Activated gamma-delta T cell (primary cell): ENCODE measurements at regions not wholly inside any gene's neighbourhood (a gene's known extent, or its start where the extent isn't known, plus 50 kb on each side); places are given as distances from the start of the nearest gene placed in this dataset.
"Not testable (repeated sequence)": the region's sequence is repeated elsewhere in the genome, so short reads cannot be mapped to it uniquely, and the experiment has no call there.

ENCODE experiments used
- DNase-seq: peaks from one replicate; lab custom pipeline; 2025; lab: John Stamatoyannopoulos, UW

GRCh38 chr2:187782301-187782700 lies 228.1 kb upstream of the TFPI start:
- no peak for DNase-seq

- DNase-seq: no peak
Measured at GRCh38 chr2:187783446-187783845, 229.2 kb upstream of the TFPI start.

GRCh38 chr2:187784138-187784537 lies 229.9 kb upstream of the TFPI start:
- DNase-seq: not testable (repeated sequence)

- DNase-seq: no peak
Measured at GRCh38 chr2:187799601-187800000, 245.4 kb upstream of the TFPI start.

- DNase-seq: no peak
Measured at GRCh38 chr2:187803816-187804215, 249.6 kb upstream of the TFPI start.

GRCh38 chr2:187815113-187815512 lies 260.9 kb upstream of the TFPI start:
- no peak for DNase-seq

- no peak for DNase-seq
Measured at GRCh38 chr2:187819624-187820023, 265.4 kb upstream of the TFPI start.

- no peak for DNase-seq
Measured at GRCh38 chr2:187825108-187825507, 270.9 kb upstream of the TFPI start.

- DNase-seq: no peak
Measured at GRCh38 chr2:187826023-187826422, 271.8 kb upstream of the TFPI start.

- DNase-seq: no peak
Measured at GRCh38 chr2:187834787-187835186, 280.6 kb upstream of the TFPI start.

GRCh38 chr2:187838690-187839089 lies 284.5 kb upstream of the TFPI start:
- DNase-seq: no peak

- no peak for DNase-seq
Measured at GRCh38 chr2:187842315-187842714, 288.1 kb upstream of the TFPI start.

GRCh38 chr2:187842978-187843847 lies 289.0 kb upstream of the TFPI start:
- DNase-seq: no peak

- DNase-seq: no peak
Measured at GRCh38 chr2:187847245-187848208, 293.3 kb upstream of the TFPI start.

- no peak for DNase-seq
Measured at GRCh38 chr2:187851955-187852561, 297.8 kb upstream of the TFPI start.

GRCh38 chr2:187853381-187853791 lies 299.2 kb upstream of the TFPI start:
- DNase-seq: no peak

- no peak for DNase-seq
Measured at GRCh38 chr2:187854801-187855200, 300.6 kb upstream of the TFPI start.

GRCh38 chr2:187855689-187856088 lies 301.5 kb upstream of the TFPI start:
- no peak for DNase-seq

GRCh38 chr2:187857826-187858225 lies 303.6 kb upstream of the TFPI start:
- DNase-seq: no peak

GRCh38 chr2:187862715-187863114 lies 308.5 kb upstream of the TFPI start:
- DNase-seq: no peak

GRCh38 chr2:187865025-187865424 lies 310.8 kb upstream of the TFPI start:
- no peak for DNase-seq

GRCh38 chr2:187867165-187867564 lies 312.9 kb upstream of the TFPI start:
- no peak for DNase-seq
